ENCODE measurements at regions not wholly inside any gene's neighbourhood (a gene's known extent, or its start where the extent isn't known, plus 50 kb on each side); places are given as distances from the start of the nearest gene placed in this dataset.

GRCh38 chr5:5645198-5645597 lies 222.7 kb downstream of the ICE1 start:
- TF ChIP-seq, protein P1, sequence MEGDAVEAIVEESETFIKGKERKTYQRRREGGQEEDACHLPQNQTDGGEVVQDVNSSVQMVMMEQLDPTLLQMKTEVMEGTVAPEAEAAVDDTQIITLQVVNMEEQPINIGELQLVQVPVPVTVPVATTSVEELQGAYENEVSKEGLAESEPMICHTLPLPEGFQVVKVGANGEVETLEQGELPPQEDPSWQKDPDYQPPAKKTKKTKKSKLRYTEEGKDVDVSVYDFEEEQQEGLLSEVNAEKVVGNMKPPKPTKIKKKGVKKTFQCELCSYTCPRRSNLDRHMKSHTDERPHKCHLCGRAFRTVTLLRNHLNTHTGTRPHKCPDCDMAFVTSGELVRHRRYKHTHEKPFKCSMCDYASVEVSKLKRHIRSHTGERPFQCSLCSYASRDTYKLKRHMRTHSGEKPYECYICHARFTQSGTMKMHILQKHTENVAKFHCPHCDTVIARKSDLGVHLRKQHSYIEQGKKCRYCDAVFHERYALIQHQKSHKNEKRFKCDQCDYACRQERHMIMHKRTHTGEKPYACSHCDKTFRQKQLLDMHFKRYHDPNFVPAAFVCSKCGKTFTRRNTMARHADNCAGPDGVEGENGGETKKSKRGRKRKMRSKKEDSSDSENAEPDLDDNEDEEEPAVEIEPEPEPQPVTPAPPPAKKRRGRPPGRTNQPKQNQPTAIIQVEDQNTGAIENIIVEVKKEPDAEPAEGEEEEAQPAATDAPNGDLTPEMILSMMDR (IDR thresholded peaks at IDR 0.05): no peak
- TF ChIP-seq EZH2phosphoT487 (IDR thresholded peaks at IDR 0.05) (no peak), EZH2 (IDR thresholded peaks at IDR 0.05) (no peak)

All from neural progenitor cell (in vitro differentiated cells).